ENCODE measurements at regions not wholly inside any gene's neighbourhood (a gene's known extent, or its start where the extent isn't known, plus 50 kb on each side); places are given as distances from the start of the nearest gene placed in this dataset.

GRCh38 chr4:127045861-127046260 lies 586.9 kb upstream of the INTU start:
- no peak for DNase-seq

- DNase-seq, result no peak
Measured at GRCh38 chr4:127047930-127048329, 584.8 kb upstream of the INTU start.

GRCh38 chr4:127048376-127049044 lies 584.2 kb upstream of the INTU start:
- DNase-seq, result no peak

- no peak for DNase-seq
Measured at GRCh38 chr4:127049526-127049925, 583.2 kb upstream of the INTU start.

GRCh38 chr4:127052742-127053141 lies 580.0 kb upstream of the INTU start:
- DNase-seq, result no peak

- DNase-seq, result no peak
Measured at GRCh38 chr4:127055357-127055756, 577.4 kb upstream of the INTU start.

GRCh38 chr4:127069675-127070074 lies 563.1 kb upstream of the INTU start:
- no peak for DNase-seq

GRCh38 chr4:127071443-127071842 lies 561.3 kb upstream of the INTU start:
- DNase-seq, result no peak

- no peak for DNase-seq
Measured at GRCh38 chr4:127080141-127080540, 552.6 kb upstream of the INTU start.

- DNase-seq, result no peak
Measured at GRCh38 chr4:127081041-127081440, 551.7 kb upstream of the INTU start.

- no peak for DNase-seq
Measured at GRCh38 chr4:127082986-127083385, 549.8 kb upstream of the INTU start.

GRCh38 chr4:127084666-127085065 lies 548.1 kb upstream of the INTU start:
- no peak for DNase-seq

- DNase-seq, result no peak
Measured at GRCh38 chr4:127097061-127097460, 535.7 kb upstream of the INTU start.

- no peak for DNase-seq
Measured at GRCh38 chr4:127102361-127102760, 530.4 kb upstream of the INTU start.

- DNase-seq, result no peak
Measured at GRCh38 chr4:127103681-127104115, 529.1 kb upstream of the INTU start.

GRCh38 chr4:127113844-127114362 lies 518.9 kb upstream of the INTU start:
- DNase-seq, result no peak

GRCh38 chr4:127118681-127119080 lies 514.1 kb upstream of the INTU start:
- no peak for DNase-seq

GRCh38 chr4:127120441-127121090 lies 512.2 kb upstream of the INTU start:
- DNase-seq, result no peak

GRCh38 chr4:127124919-127125318 lies 507.8 kb upstream of the INTU start:
- no peak for DNase-seq

- DNase-seq, result no peak
Measured at GRCh38 chr4:127126718-127127117, 506.0 kb upstream of the INTU start.

GRCh38 chr4:127131527-127131926 lies 501.2 kb upstream of the INTU start:
- DNase-seq, result no peak

GRCh38 chr4:127134490-127134889 lies 498.3 kb upstream of the INTU start:
- no peak for DNase-seq

- DNase-seq, result no peak
Measured at GRCh38 chr4:127138586-127138985, 494.2 kb upstream of the INTU start.

- DNase-seq, result no peak
Measured at GRCh38 chr4:127139788-127140286, 492.9 kb upstream of the INTU start.

Measured in 8988T (cell line).